ENCODE measurements at regions not wholly inside any gene's neighbourhood (a gene's known extent, or its start where the extent isn't known, plus 50 kb on each side); places are given as distances from the start of the nearest gene placed in this dataset.

GRCh38 chr6:74333406-74333805 is 637.4 kb downstream of the CD109 start:
- TF ChIP-seq CTCF (IDR thresholded peaks at IDR 0.05) (no peak), EZH2phosphoT487 (IDR thresholded peaks at IDR 0.05) (no peak), EZH2 (IDR thresholded peaks at IDR 0.05) (no peak)
